Loucy (cell line): ENCODE measurements at regions not wholly inside any gene's neighbourhood (a gene's known extent, or its start where the extent isn't known, plus 50 kb on each side); places are given as distances from the start of the nearest gene placed in this dataset.

Experiments used
- H2AFZ ChIP-seq: fragments of 200-600 bp; sonication (generic); 2 replicates; pipeline ENCODE4 v1.6.0; 2016; ENCODE audit warnings: antibody characterized with exemption, mild to moderate bottlenecking, low read length, moderate library complexity
- H3F3A ChIP-seq: fragments of 200-600 bp; 2 replicates; pipeline ENCODE4 v1.6.0; 2016; ENCODE audit warnings: antibody characterized with exemption, low read depth, mild to moderate bottlenecking
- H3K27me3 ChIP-seq: fragments of 200-600 bp; sonication (generic); 2 replicates; pipeline ENCODE4 v1.6.1; 2014; ENCODE audit warnings: low read length, mild to moderate bottlenecking; ENCODE audit not compliant: insufficient read depth, poor library complexity, severe bottlenecking
- H3K36me3 ChIP-seq: fragments of 200-600 bp; sonication (generic); 2 replicates; pipeline ENCODE4 v1.6.1; 2016; ENCODE audit warnings: low read length; ENCODE audit not compliant: insufficient read depth
- H3K4me1 ChIP-seq: fragments of 200-600 bp; sonication (generic); 2 replicates; pipeline ENCODE4 v1.5.1; 2014; ENCODE audit warnings: low read length, mild to moderate bottlenecking; ENCODE audit not compliant: insufficient read depth, poor library complexity, severe bottlenecking
- H3K4me2 ChIP-seq: fragments of 200-600 bp; sonication (generic); 2 replicates; pipeline ENCODE4 v1.6.0; 2014; ENCODE audit warnings: antibody characterized with exemption, low read length, low read depth, mild to moderate bottlenecking; ENCODE audit not compliant: poor library complexity, severe bottlenecking
- H3K4me3 ChIP-seq: fragments of 200-600 bp; sonication (generic); 2 replicates; pipeline ENCODE4 v1.5.1; 2014; ENCODE audit warnings: low read length, mild to moderate bottlenecking, mixed read lengths; ENCODE audit not compliant: poor library complexity, severe bottlenecking
- H3K79me2 ChIP-seq: fragments of 200-600 bp; sonication (generic); 2 replicates; pipeline ENCODE4 v1.6.1; 2014; ENCODE audit warnings: low read length; ENCODE audit not compliant: insufficient read depth
- H3K9ac ChIP-seq: fragments of 200-600 bp; sonication (generic); 2 replicates; pipeline ENCODE4 v1.6.0; 2014; ENCODE audit warnings: mild to moderate bottlenecking, low read depth, low read length, moderate library complexity; ENCODE audit not compliant: poor library complexity, severe bottlenecking
- H3K9me2 ChIP-seq: fragments of 200-600 bp; sonication (generic); replicated peaks from 2 replicates; pipeline ENCODE4 v1.6.1; 2016; ENCODE audit warnings: low read depth, low read length, mixed read lengths
- H3K9me3 ChIP-seq: fragments of 200-600 bp; sonication (generic); 2 replicates; pipeline ENCODE4 v1.6.1; 2014; ENCODE audit warnings: mild to moderate bottlenecking, antibody characterized with exemption, low read length, low read depth; ENCODE audit not compliant: insufficient read depth
- H4K20me1 ChIP-seq: fragments of 200-600 bp; sonication (generic); 2 replicates; pipeline ENCODE4 v1.6.0; 2014; ENCODE audit warnings: antibody characterized with exemption, low read length, mild to moderate bottlenecking; ENCODE audit not compliant: insufficient read depth, poor library complexity, severe bottlenecking
- EZH2phosphoT487 ChIP-seq: fragments of 200-600 bp; IDR thresholded peaks from 2 replicates; pipeline ENCODE4 v1.6.1; 2018; ENCODE audit warnings: antibody characterized with exemption, mild to moderate bottlenecking, moderate library complexity, borderline replicate concordance
- TF ChIP-seq, protein P1 (sequence below): fragments of 200-600 bp; sonication (generic); conservative IDR thresholded peaks from 2 replicates; pipeline ENCODE4 v1.5.1; 2014; ENCODE audit warnings: mild to moderate bottlenecking, antibody characterized with exemption, low read length

DNA sequence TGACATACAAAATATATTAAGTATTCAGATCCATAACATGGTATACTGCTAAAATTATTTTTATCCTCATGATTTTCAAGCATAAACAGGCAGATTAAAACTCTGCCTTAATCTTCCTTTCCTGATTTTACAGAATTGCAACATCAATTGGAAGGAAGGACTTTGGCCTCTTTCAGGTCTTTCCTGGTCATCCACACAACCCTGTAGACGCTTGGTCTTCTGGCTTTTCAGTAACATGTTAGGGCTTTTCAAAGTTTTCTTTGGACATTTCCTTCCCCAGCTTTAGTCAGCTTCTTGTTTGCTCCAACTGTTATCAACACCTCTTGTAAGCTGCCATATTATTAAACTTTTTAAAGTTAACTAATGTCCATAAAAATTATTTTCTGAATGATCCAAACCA, 1364.9 kb upstream of the NRXN1 start:
- TF ChIP-seq EZH2phosphoT487, result no peak
- TF ChIP-seq, protein P1, sequence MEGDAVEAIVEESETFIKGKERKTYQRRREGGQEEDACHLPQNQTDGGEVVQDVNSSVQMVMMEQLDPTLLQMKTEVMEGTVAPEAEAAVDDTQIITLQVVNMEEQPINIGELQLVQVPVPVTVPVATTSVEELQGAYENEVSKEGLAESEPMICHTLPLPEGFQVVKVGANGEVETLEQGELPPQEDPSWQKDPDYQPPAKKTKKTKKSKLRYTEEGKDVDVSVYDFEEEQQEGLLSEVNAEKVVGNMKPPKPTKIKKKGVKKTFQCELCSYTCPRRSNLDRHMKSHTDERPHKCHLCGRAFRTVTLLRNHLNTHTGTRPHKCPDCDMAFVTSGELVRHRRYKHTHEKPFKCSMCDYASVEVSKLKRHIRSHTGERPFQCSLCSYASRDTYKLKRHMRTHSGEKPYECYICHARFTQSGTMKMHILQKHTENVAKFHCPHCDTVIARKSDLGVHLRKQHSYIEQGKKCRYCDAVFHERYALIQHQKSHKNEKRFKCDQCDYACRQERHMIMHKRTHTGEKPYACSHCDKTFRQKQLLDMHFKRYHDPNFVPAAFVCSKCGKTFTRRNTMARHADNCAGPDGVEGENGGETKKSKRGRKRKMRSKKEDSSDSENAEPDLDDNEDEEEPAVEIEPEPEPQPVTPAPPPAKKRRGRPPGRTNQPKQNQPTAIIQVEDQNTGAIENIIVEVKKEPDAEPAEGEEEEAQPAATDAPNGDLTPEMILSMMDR, result no peak
- H3K36me3 ChIP-seq, result no peaks in the 10 kb centered on the region
- no peaks in the 10 kb centered on the region for H3K9me2 ChIP-seq
- no peak overlapping the region for H3K4me3 ChIP-seq
- no peak overlapping the region for H3K9ac ChIP-seq
- H3K79me2 ChIP-seq, result no peaks in the 10 kb centered on the region
- no peak overlapping the region for H2AFZ ChIP-seq
- no peaks in the 10 kb centered on the region for H3F3A ChIP-seq
- H3K4me1 ChIP-seq, result no peaks in the 10 kb centered on the region
- H3K27me3 ChIP-seq, result no peaks in the 10 kb centered on the region
- H4K20me1 ChIP-seq, result no peaks in the 10 kb centered on the region
- H3K4me2 ChIP-seq, result no peak overlapping the region
- H3K9me3 ChIP-seq, result no peaks in the 10 kb centered on the region

DNA sequence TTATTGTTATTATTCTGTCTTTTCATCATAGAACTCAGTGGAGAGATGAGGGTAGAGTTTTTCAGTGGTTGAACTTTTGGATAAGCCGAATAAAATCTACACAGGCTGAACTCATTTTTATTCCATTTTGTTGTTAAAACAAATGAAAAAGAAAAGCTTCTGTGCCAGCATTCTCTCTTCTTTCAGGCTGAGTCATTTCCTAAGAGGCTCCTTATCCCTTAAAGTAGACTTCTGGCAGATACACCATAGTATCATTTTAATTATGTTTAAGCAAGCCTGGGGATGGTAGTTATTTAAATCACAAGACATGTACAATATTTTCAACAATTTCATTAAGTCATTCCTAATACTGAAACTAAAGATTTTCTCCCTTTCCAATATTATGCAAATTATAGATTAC, 1364.0 kb upstream of the NRXN1 start:
- Histone ChIP-seq H3K9me2 (no peaks in the 10 kb centered on the region), H3K4me3 (no peak overlapping the region), H4K20me1 (no peaks in the 10 kb centered on the region), H3K79me2 (no peaks in the 10 kb centered on the region), H3F3A (no peaks in the 10 kb centered on the region), H3K4me1 (no peaks in the 10 kb centered on the region), H2AFZ (no peak overlapping the region), H3K4me2 (no peak overlapping the region), H3K36me3 (no peaks in the 10 kb centered on the region), H3K9me3 (no peaks in the 10 kb centered on the region), H3K9ac (no peak overlapping the region), H3K27me3 (no peaks in the 10 kb centered on the region)
- no peak for TF ChIP-seq EZH2phosphoT487
- TF ChIP-seq, protein P1, result no peak

DNA sequence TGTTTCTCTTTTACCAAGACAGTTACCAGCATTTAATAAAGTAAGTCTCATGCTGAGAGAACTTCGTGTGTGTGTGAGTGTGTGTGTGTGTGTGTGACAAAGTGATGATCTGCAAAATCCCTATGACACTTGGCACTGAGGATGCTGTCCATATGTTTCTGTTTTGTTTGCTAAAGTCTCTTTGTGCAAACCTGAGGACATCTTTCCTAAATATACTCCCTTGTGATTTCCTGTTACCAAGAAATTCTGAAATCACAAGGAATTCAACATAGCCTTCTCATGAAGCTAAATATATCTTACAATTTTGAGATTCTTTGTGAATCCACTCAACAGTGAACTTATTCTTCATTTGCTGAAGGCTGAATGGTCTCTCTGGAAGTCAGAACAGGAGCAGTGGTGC, 1359.7 kb upstream of the NRXN1 start:
- TF ChIP-seq, protein P1, result no peak
- no peak for TF ChIP-seq EZH2phosphoT487
- no peak overlapping the region for H2AFZ ChIP-seq
- no peaks in the 10 kb centered on the region for H3K4me1 ChIP-seq
- H3K79me2 ChIP-seq, result no peaks in the 10 kb centered on the region
- H3K9ac ChIP-seq, result no peak overlapping the region
- H3K9me2 ChIP-seq, result no peaks in the 10 kb centered on the region
- no peaks in the 10 kb centered on the region for H4K20me1 ChIP-seq
- no peak overlapping the region for H3K4me3 ChIP-seq
- H3F3A ChIP-seq, result no peaks in the 10 kb centered on the region
- no peak overlapping the region for H3K4me2 ChIP-seq
- no peaks in the 10 kb centered on the region for H3K9me3 ChIP-seq
- H3K36me3 ChIP-seq, result no peaks in the 10 kb centered on the region
- H3K27me3 ChIP-seq, result no peaks in the 10 kb centered on the region
